ENCODE measurements at regions not wholly inside any gene's neighbourhood (a gene's known extent, or its start where the extent isn't known, plus 50 kb on each side); places are given as distances from the start of the nearest gene placed in this dataset.

DNA sequence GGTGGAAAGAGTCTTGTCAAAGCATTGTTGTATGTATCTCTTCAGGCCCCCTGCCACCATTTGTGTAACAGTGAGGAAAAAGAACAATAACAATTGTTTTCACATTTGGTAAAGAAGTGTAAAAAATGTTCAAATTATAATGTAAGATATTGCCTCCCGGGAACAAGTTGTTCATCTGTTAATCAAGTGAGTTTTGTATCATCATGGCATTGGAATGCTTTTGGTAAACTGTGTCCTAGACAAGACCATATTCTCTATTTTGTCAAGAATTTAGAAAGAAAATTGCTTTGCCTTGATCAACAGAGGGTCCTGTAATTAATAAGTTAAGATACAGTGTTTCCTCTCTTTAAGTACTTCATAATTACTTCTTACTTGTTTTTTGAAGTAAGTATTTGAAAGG is 692.0 kb upstream of the NR5A2 start:
- Histone ChIP-seq H3K27me3 (ENCODE audit: control insufficient read depth, insufficient read depth) (peaks cover 2% of the 10 kb centered on the region), H3K27ac (ENCODE audit: low read length) (no peak overlapping the region), H3K4me1 (ENCODE audit: control insufficient read depth, insufficient read depth, low read length) (no peaks in the 10 kb centered on the region), H3K4me3 (ENCODE audit: low read length) (no peak overlapping the region), H3K9me3 (ENCODE audit: control insufficient read depth, low read length) (no peaks in the 10 kb centered on the region)
- intact Hi-C loops (cut with DNase I), result no loop called here
- WGBS, result 52% methylated on average over 1 of the region's 1 CpG
- ATAC-seq, result no peak
- DNase-seq, result no peak

DNA sequence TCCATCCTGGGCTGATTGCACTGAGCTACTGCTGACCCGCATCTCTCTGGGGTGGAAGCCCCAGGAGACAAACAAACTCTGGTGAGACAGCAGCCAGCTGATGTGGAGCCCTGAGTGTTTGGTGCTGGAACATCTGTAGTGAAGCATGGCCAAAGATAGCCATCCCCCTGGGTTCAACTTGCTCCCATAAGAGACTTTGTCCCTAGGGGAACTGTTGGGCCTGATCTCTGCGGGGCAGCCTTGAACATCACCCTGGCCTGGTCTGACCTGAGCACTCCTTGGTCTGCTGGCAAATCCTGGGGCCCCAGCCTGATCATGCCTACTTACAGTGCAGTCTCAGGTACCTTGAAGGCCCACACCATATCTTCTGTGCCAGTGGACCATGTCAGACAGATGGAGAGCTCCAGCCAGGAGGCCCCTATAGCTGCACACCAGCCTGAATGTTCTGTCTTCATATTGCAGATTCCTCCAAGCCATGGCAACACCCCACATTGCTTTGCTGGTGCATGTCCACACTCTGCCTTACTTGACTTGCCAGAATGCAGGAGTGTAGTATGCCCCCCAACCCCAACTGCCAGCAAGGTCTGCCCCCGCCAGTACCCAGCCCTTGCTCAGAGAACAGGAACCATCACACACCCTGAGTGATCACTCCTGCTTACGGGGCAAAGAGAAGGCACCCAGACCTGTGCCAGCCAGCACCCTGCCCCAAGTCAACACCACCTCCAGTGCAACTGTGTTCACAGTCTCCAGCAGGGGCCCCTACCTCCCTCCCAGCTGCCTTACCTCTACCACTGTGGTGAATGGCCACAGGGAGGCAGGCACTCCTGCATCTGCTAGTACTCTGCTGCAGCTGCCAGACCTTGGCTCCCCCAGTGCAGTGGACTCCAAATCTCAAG is 690.5 kb upstream of the NR5A2 start:
- H3K27me3 ChIP-seq (ENCODE audit: control insufficient read depth, insufficient read depth), result peaks cover 2% of the 10 kb centered on the region
- H3K4me3 ChIP-seq (ENCODE audit: low read length), result no peak overlapping the region
- ATAC-seq (no peak), DNase-seq (no peak)
- H3K9me3 ChIP-seq (ENCODE audit: control insufficient read depth, low read length), result no peaks in the 10 kb centered on the region
- 86% methylated on average over 4 of the region's 4 CpGs for WGBS
- H3K4me1 ChIP-seq (ENCODE audit: control insufficient read depth, insufficient read depth, low read length), result no peaks in the 10 kb centered on the region
- intact Hi-C loops (cut with DNase I), result no loop called here
- H3K27ac ChIP-seq (ENCODE audit: low read length), result no peak overlapping the region

DNA sequence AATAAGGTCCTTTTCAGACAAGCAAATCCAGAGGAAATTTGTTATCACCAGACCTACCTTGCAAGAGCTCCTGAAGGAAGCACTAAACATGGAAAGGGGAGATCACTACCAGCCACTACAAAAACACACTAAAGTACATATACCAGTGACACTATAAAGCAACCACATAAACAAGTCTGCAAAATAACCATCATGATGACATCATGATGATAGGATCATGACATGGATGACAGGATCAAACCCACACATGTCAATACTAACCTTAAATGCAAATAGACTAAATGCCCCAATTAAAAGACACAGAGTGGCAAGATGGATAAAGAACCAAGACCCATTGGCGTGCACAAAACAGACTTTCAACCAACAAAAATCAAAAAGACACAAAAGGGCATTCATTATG is 688.8 kb upstream of the NR5A2 start:
- DNase-seq, result no peak

DNA sequence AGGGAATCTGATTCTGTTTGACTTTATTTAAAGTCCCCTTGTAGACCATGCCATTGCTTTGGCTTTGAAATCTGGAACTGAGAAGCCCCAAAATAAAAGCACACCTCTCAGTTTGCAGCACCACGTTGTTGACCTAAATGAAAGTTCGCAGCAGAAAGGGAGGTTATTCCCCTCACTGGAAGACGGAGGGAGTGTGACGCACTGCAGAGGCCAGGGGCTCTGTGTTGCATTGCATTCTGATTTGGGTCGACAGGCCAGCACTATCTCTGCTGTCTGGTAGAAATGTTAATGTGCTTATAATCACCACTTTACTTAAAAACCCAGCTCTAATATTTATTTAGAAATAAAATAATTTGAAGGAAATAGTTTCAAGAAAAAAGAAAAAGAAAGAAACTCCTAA is 675.2 kb upstream of the NR5A2 start:
- Histone ChIP-seq H3K27me3 (ENCODE audit: control insufficient read depth, insufficient read depth) (no peaks in the 10 kb centered on the region), H3K4me1 (ENCODE audit: control insufficient read depth, insufficient read depth, low read length) (no peaks in the 10 kb centered on the region), H3K4me3 (ENCODE audit: low read length) (no peak overlapping the region), H3K9me3 (ENCODE audit: control insufficient read depth, low read length) (no peaks in the 10 kb centered on the region), H3K27ac (ENCODE audit: low read length) (no peak overlapping the region)
- ATAC-seq (no peak), DNase-seq (no peak)
- 38% methylated on average over 5 of the region's 5 CpGs for WGBS
- intact Hi-C loops (cut with DNase I), result no loop called here

More for the DNA sequence above, 688.8 kb upstream of the NR5A2 start:
- Histone ChIP-seq H3K4me1 (ENCODE audit: control insufficient read depth, insufficient read depth, low read length) (no peaks in the 10 kb centered on the region), H3K4me3 (ENCODE audit: low read length) (no peak overlapping the region), H3K27me3 (ENCODE audit: control insufficient read depth, insufficient read depth) (peaks cover 2% of the 10 kb centered on the region), H3K27ac (ENCODE audit: low read length) (no peak overlapping the region), H3K9me3 (ENCODE audit: control insufficient read depth, low read length) (no peaks in the 10 kb centered on the region)
- ATAC-seq, result no peak
- 80% methylated on average over 1 of the region's 1 CpG for WGBS
- intact Hi-C loops (cut with DNase I), result no loop called here

DNA sequence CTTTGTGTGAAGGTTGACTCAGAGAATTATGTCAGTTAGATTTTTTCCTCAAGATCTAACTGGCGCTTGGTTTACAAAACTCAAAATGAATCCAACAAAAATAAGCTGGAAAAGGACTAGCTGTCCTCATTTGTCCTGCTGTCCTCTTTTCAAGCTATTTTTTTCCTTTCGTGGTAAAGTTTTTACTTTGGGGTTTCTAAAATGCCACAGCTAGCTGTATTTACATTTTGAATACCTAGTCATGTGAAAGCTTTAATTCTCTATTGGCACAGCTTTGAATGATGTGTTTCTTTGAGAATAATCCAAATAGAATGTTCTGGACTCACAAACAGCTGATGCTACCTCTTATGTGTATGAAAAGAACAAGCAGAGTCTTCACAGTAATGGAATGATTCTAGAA is 673.6 kb upstream of the NR5A2 start:
- ATAC-seq (no peak), DNase-seq (no peak)
- Histone ChIP-seq H3K9me3 (ENCODE audit: control insufficient read depth, low read length) (no peaks in the 10 kb centered on the region), H3K27ac (ENCODE audit: low read length) (no peak overlapping the region), H3K27me3 (ENCODE audit: control insufficient read depth, insufficient read depth) (no peaks in the 10 kb centered on the region), H3K4me3 (ENCODE audit: low read length) (no peak overlapping the region), H3K4me1 (ENCODE audit: control insufficient read depth, insufficient read depth, low read length) (no peaks in the 10 kb centered on the region)
- 72% methylated on average over 2 of the region's 2 CpGs for WGBS
- intact Hi-C loops (cut with DNase I), result no loop called here

DNA sequence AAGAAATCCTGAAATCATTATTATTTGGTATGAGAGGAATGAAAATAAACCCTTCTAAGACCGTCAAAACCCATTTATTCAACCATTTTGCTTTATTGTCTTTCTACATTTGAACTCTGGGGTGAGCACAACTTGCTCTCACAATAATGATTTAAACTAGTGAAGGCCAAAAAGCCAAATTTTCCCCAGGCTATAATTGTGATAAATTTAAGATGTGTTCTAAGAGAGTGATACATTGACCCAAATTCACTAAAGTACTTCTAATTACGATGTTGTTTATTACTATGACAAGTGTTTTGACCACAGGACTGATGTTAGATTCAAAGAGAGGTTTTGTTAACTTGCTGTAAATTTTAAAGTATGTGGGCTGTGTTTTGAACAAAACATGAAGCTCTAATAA is 670.9 kb upstream of the NR5A2 start:
- ATAC-seq (no peak), DNase-seq (no peak)
- WGBS, result 77% methylated on average over 2 of the region's 2 CpGs
- Histone ChIP-seq H3K4me1 (ENCODE audit: control insufficient read depth, insufficient read depth, low read length) (no peaks in the 10 kb centered on the region), H3K9me3 (ENCODE audit: control insufficient read depth, low read length) (no peaks in the 10 kb centered on the region), H3K27me3 (ENCODE audit: control insufficient read depth, insufficient read depth) (no peaks in the 10 kb centered on the region), H3K27ac (ENCODE audit: low read length) (no peak overlapping the region), H3K4me3 (ENCODE audit: low read length) (no peak overlapping the region)
- intact Hi-C loops (cut with DNase I), result no loop called here

DNA sequence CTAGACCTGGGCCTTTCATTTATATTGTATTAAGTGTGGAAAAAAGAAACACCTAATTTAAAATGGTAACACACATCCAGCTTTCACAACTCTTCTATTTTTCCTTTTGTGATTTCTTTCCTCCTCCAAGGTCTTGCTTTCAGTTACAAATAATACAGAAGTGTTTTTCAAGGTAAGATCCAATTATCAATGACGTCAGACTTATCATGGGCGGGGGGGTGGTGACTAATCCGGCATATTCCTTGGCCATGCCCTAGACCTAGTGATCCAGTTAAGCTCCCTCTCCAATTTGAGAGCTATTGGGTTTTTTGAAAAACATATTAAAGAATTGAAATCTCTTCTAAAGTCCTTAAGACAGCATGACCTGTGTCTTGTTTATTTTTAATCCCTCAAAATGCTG is 669.9 kb upstream of the NR5A2 start:
- Histone ChIP-seq H3K4me1 (ENCODE audit: control insufficient read depth, insufficient read depth, low read length) (no peaks in the 10 kb centered on the region), H3K27me3 (ENCODE audit: control insufficient read depth, insufficient read depth) (no peaks in the 10 kb centered on the region), H3K9me3 (ENCODE audit: control insufficient read depth, low read length) (no peaks in the 10 kb centered on the region), H3K27ac (ENCODE audit: low read length) (no peak overlapping the region), H3K4me3 (ENCODE audit: low read length) (no peak overlapping the region)
- DNase-seq (no peak), ATAC-seq (no peak)
- intact Hi-C loops (cut with DNase I), result no loop called here
- 79% methylated on average over 3 of the region's 3 CpGs for WGBS

DNA sequence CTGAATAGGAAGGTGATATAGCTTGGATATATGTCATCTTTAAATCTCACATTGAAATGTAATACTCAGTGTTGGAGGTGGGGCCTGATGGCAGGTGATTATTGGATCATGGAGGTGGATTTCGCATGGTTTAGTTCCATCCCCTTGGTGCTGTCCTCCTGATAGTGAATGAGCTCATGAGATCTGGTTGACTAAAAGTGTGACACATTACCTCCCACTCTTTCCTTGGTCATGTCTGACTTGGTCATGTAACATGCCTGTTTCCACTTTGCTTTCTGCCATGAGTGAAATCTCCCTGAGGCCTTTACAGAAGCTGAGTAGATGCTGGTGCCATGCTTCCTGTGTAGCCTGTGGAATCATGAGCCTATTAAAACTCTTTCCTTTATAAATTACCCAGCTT is 664.5 kb upstream of the NR5A2 start:
- intact Hi-C loops (cut with DNase I), result no loop called here
- Histone ChIP-seq H3K9me3 (ENCODE audit: control insufficient read depth, low read length) (no peaks in the 10 kb centered on the region), H3K4me1 (ENCODE audit: control insufficient read depth, insufficient read depth, low read length) (no peaks in the 10 kb centered on the region), H3K27me3 (ENCODE audit: control insufficient read depth, insufficient read depth) (no peaks in the 10 kb centered on the region), H3K27ac (ENCODE audit: low read length) (no peak overlapping the region), H3K4me3 (ENCODE audit: low read length) (no peak overlapping the region)
- WGBS, result 86% methylated on average over 1 of the region's 1 CpG
- DNase-seq (no peak), ATAC-seq (no peak)

DNA sequence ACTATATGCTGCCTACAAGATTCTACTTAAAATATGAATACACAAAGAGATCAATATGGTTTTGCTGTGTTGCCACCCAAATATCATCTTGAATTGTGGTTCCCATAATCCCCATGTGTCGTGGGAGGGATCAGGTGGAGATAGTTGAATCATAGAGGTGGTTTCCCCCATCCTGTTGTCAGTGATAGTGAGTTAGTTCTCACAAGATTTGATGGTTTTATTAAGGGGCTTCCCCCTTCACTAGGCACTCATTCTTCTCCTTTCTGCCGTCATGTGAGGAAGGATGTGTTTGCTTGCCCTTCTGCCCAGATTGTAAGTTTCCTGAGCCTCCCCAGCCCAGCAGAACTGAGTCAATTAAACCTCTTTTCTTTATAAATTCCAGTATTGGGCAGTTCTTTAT is 654.4 kb upstream of the NR5A2 start:
- ATAC-seq, result no peak

DNA sequence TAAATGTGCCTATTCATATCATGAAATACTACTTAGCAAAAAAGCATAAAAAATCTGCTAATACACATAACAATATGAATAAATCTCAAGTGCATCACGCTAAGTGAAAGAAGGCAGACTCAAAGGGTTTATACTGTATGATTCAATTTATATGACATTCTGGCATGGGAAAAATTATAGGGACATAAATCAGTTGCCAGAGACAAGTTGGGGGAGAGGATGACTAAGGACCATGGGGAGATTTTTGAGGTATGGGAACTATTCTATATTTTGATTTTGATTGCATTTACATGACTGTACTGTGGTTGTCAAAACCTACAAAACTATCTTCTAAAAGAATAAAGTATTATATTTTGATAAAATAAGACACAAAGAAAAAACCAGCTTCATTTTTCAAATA is 650.3 kb upstream of the NR5A2 start:
- Histone ChIP-seq H3K4me3 (ENCODE audit: low read length) (no peak overlapping the region), H3K27ac (ENCODE audit: low read length) (no peak overlapping the region), H3K9me3 (ENCODE audit: control insufficient read depth, low read length) (peaks cover 2% of the 10 kb centered on the region), H3K4me1 (ENCODE audit: control insufficient read depth, insufficient read depth, low read length) (no peaks in the 10 kb centered on the region), H3K27me3 (ENCODE audit: control insufficient read depth, insufficient read depth) (no peaks in the 10 kb centered on the region)
- intact Hi-C loops (cut with DNase I), result no loop called here
- no peak for ATAC-seq
- WGBS, result 88% methylated on average over 1 of the region's 1 CpG
- no peak for DNase-seq

More for the DNA sequence above, 654.4 kb upstream of the NR5A2 start:
- Histone ChIP-seq H3K9me3 (ENCODE audit: control insufficient read depth, low read length) (peaks cover 2% of the 10 kb centered on the region), H3K27ac (ENCODE audit: low read length) (no peak overlapping the region), H3K27me3 (ENCODE audit: control insufficient read depth, insufficient read depth) (no peaks in the 10 kb centered on the region), H3K4me1 (ENCODE audit: control insufficient read depth, insufficient read depth, low read length) (no peaks in the 10 kb centered on the region), H3K4me3 (ENCODE audit: low read length) (no peak overlapping the region)
- 75% methylated on average over 2 of the region's 2 CpGs for WGBS
- intact Hi-C loops (cut with DNase I), result no loop called here
- DNase-seq, result no peak

DNA sequence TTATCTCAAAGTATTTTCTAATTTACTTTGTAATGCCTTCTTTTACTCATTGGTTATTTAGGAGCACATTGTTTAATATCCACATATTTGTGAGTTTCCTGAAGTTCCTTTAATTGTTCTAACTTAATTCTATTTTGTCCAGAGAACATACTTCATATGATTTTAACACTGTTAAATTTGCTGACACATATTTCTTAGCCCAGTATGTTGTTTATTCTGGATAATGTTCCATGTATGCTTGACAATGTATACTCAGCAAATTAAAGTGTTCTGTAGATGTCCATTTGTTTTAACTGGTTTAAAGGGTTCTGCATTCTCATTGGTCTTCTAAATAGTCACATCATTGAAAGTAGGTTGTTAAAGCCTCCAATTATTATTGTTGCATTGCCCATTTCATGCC is 643.7 kb upstream of the NR5A2 start:
- intact Hi-C loops (cut with DNase I), result no loop called here

DNA sequence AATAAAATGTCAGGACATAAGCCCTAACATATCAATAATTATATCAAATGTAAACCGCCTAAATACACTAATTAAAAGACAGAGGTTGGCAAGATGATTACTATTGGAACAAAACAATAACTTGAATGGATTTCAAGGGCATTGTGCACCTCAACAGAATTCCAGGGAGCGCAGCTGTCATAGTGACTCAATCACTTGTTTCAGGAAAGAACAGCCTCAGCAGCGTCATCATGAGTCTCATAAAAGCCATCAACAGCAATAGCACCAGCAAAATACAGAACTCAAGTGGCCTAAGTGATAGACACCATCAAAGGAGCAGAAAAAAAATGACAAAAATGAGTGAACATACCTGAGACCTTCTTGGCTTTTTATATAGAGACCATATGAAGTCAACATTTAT is 632.7 kb upstream of the NR5A2 start:
- Histone ChIP-seq H3K27me3 (ENCODE audit: control insufficient read depth, insufficient read depth) (no peaks in the 10 kb centered on the region), H3K27ac (ENCODE audit: low read length) (no peak overlapping the region), H3K4me1 (ENCODE audit: control insufficient read depth, insufficient read depth, low read length) (no peaks in the 10 kb centered on the region), H3K4me3 (ENCODE audit: low read length) (no peak overlapping the region), H3K9me3 (ENCODE audit: control insufficient read depth, low read length) (no peaks in the 10 kb centered on the region)
- intact Hi-C loops (cut with DNase I), result no loop called here
- no peak for ATAC-seq
- no peak for DNase-seq
- 91% methylated on average over 3 of the region's 3 CpGs for WGBS

More for the DNA sequence above, 643.7 kb upstream of the NR5A2 start:
- H3K27ac ChIP-seq (ENCODE audit: low read length), result no peak overlapping the region
- no peaks in the 10 kb centered on the region for H3K27me3 ChIP-seq (ENCODE audit: control insufficient read depth, insufficient read depth)
- H3K4me3 ChIP-seq (ENCODE audit: low read length), result no peak overlapping the region
- DNase-seq, result no peak
- ATAC-seq, result no peak
- H3K9me3 ChIP-seq (ENCODE audit: control insufficient read depth, low read length), result no peaks in the 10 kb centered on the region
- H3K4me1 ChIP-seq (ENCODE audit: control insufficient read depth, insufficient read depth, low read length), result no peaks in the 10 kb centered on the region

All from right cardiac atrium (tissue), 5 donors.